GM19328 (cell line): ENCODE measurements at regions not wholly inside any gene's neighbourhood (a gene's known extent, or its start where the extent isn't known, plus 50 kb on each side); places are given as distances from the start of the nearest gene placed in this dataset.
"Not testable (repeated sequence)": the region's sequence is repeated elsewhere in the genome, so short reads cannot be mapped to it uniquely, and the experiment has no call there.

Experiments
- ATAC-seq: cut with Tn5 transposase; IDR thresholded peaks from one replicate; pipeline ENCODE4 v1.9.1; 2021; ENCODE audit warnings: mild to moderate bottlenecking, moderate library complexity; ENCODE audit not compliant: unreplicated experiment

- ATAC-seq, result not testable (repeated sequence)
These were observed 126.2 kb upstream of the TGFBR2 start for GRCh38 chr3:30480156-30480555.

GRCh38 chr3:30480587-30480986 lies 125.8 kb upstream of the TGFBR2 start:
- ATAC-seq, result no peak

GRCh38 chr3:30481241-30481640 lies 125.2 kb upstream of the TGFBR2 start:
- ATAC-seq, result no peak

DNA sequence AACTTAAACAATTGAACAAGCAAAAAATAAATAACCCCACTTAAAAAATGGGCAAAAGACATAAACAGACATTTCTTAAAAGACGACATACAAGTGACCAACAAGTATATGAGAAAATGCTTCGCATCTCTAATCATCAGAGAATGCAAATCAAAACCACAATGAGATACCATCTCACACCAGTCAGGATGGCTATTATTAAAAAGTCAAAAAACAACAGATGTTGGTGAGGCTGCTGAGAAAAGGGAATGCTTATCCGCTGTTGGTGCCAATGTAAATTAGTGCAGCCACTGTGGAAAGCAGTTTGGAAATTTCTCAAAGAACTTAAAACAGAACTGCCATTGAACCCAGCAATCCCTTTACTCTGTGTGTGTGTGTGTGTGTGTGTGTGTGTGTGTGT lies 122.2 kb upstream of the TGFBR2 start:
- not testable (repeated sequence) for ATAC-seq

DNA sequence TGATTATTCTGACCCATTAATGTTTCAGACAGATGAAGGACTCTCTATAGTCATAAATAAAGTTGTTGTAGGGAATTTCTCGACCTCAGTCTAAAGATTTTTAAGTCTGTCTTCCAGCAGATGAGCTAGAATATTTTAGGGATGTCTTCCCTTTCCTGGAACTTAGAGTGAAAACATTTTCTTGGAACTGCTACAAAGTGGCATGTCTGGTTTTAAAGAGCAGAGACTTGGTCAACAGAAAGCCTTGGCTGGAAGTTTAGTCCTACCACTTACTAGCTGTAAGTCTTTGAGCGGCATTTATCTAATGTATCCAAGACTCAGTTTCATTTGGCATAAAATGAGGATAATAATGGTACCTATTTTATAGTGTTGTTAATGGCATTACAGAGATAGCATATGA lies 120.0 kb upstream of the TGFBR2 start:
- no peak for ATAC-seq

DNA sequence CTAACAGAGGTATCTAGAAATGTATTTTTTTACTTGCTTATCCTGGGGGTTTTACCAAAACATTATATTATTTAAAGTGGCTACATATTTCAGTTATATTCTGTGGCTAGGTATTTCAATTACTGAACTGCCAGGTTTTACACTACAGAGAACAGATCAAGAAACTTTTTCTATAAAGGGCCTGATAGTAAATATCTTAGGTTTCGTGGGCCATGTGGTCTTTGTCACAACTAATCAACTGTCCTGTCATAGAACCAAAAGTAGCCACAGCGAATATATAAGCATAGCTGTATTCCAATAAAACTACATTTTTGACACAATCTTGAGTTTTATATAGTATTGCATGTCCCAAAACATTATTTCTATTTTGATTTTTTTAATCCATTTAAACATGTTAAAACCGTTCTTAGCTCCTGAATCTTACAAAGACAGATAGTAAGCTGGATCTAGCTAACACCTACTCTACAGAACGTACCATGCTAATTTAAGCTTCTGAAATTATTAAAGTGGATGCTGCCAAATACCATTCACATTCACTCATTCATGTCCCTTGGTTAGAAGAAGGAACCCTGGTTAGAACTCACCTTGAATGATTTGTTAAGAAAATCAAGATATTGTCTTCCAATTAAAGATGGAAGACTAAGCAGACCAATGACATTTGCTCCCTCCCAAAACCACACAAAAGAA lies 118.2 kb upstream of the TGFBR2 start:
- ATAC-seq, result no peak

DNA sequence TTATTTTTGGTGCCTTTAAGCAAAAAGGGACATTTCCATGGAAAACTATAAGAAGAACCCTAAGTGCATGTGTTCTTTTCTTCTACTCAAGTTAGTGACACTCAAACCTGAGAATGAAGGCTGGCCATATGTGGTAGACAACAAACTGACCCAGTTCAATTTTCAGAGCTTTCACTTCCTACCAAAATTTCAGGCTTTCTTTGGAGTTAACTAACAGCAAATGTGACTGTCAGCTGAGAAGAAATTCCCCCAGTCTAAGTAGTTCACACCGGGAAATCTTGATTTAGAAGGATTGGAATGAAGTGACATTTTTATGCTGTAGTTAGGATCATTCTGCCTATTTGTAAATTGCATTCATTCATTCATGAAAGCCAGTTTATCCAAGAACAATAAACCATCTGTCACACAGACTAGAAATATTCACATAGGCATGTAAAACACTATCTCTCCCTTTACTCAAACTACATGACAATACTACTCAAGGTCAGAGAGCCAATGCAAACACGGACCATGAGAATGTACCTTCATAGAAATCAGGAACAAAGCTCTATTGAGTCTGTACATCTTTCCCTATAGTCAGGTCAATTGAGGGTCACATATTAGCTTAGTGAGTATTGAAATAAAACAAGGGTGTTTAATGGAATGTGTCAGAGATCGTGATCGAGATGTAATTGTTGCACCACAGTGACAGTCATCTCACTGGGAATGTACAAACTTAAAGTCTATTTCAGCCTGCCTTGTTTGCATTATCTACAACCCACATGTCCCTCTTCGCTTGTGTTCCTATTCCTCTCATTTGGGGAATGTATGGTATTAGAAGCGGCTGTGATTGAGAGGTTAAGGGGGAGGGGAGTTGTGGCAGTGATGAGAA lies 113.8 kb upstream of the TGFBR2 start:
- ATAC-seq, result no peak

DNA sequence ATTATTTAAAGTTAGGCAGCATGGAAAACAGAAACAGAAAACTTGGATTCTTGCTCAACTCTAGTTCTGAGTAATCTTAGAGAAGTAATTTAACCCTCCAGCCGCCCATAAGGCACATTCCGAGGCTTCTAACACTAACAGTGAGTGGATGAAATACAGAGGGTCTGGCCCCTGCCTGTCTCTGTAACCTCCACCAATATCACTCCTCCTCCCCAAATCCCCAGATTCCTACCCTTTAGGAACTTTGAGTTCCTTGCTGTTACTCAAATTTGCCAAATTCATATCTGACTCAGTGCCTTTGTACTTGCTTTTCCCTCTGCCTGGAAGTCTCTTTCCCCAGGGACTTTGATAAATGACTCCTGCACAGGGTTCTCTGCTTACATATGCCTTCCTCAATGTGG lies 112.5 kb upstream of the TGFBR2 start:
- ATAC-seq, result no peak

GRCh38 chr3:30495172-30496065 lies 111.0 kb upstream of the TGFBR2 start:
- no peak for ATAC-seq

- no peak for ATAC-seq
These were observed 110.1 kb upstream of the TGFBR2 start for GRCh38 chr3:30496066-30496966.

GRCh38 chr3:30498587-30498967 lies 107.8 kb upstream of the TGFBR2 start:
- ATAC-seq, result no peak

- ATAC-seq, result peak; percentile 83
These were observed 105.6 kb upstream of the TGFBR2 start for GRCh38 chr3:30500666-30501399.

- no peak for ATAC-seq
These were observed 104.9 kb upstream of the TGFBR2 start for GRCh38 chr3:30501526-30501925.

GRCh38 chr3:30502051-30502741 lies 104.2 kb upstream of the TGFBR2 start:
- ATAC-seq, result no peak

- ATAC-seq, result peak; percentile 42
These were observed 103.7 kb upstream of the TGFBR2 start for GRCh38 chr3:30502742-30503073.

GRCh38 chr3:30503446-30503845 lies 103.0 kb upstream of the TGFBR2 start:
- no peak for ATAC-seq

DNA sequence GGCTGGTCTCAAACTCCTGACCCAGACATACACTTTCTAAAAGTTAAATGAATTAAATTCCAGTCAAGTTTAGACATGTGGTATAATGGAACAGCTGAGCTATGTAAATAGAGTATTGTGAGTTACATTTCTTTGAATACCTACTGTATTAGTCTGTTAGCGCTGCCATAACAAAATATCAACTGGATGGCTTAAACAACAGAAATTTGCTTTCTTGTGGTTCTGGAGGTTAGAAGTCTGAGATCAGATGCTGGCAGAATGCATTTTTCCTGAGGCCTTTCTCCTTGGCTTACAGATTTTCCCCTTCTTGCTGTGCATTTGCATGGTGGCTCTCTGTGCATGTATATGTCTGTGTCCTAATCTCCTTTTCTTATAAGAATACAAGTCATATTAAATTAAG lies 101.5 kb upstream of the TGFBR2 start:
- no peak for ATAC-seq

DNA sequence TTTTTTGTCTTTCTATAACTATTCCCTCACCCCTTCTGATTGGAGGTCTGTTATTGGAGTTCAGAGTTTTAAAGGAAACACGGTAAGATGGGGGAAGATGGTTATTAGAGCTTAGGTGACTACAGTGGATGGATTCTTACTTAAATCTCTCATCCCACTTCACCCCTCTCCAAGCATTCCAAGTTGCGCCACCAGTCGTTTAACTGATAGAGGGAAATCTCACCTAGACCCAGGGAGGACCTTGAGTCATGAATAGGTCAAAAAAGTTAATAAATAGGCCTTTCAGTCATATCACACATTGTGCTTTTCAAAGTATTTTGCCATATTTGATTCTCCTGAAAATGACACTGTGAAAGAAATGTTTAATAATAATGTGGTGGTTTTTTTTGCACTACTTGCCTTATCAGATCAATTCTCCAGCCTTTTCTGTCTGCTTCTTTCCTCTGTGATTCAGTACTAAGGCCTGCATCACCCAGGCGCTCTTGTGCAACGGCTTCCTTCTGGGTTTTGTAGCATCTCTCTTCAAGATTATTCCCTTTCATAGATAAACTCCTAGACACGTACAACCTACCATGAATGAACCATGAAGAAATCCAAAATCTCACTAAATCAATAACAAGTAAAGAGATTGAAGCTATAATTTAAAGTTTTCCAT lies 100.4 kb upstream of the TGFBR2 start:
- no peak for ATAC-seq

GRCh38 chr3:30508339-30508738 lies 98.1 kb upstream of the TGFBR2 start:
- no peak for ATAC-seq
